GM21528 (cell line): ENCODE measurements at regions not wholly inside any gene's neighbourhood (a gene's known extent, or its start where the extent isn't known, plus 50 kb on each side); places are given as distances from the start of the nearest gene placed in this dataset.

Source experiments
- ATAC-seq: cut with Tn5 transposase; IDR thresholded peaks from one replicate; pipeline ENCODE4 v1.9.1; 2021; ENCODE audit warnings: mild to moderate bottlenecking, moderate library complexity; ENCODE audit not compliant: unreplicated experiment, low FRiP score

DNA sequence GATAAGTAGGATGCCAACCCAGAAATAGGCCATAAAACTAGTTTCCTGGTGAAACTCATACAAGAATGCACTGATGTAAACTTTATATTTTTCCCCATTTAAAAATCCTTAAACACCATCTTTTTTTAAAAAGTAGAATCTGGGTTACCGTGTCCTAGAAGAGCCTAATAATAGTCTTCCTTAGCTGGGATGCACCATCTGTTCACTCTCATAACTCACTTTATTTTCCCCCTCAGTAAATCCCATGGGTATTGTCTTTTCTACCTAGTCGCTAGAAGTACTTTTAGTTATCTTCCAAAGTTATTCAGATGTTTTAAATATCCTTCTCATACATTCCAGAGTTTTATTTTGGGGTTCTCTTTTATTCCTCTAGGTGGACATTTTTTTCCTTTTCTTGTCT, 250.2 kb downstream of the PLA2G4A start:
- no peak for ATAC-seq

DNA sequence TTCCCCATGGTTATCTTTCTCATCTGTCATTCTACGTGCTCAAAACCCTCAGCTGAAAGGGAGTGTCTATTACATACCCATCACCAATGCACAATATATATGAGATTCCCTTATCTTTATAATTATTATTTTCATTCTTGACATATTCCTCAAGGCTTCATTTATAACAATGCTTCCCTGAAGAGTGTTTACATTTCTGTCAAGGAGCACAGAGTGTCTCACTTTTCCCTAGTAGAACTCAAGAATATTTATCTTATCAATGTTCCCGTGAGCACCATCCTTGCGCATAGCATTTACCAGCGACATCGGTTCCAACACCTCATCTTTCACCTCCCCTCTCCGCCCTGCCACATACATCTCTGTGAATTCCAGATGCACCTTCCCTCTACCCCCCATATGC, 250.6 kb downstream of the PLA2G4A start:
- no peak for ATAC-seq

DNA sequence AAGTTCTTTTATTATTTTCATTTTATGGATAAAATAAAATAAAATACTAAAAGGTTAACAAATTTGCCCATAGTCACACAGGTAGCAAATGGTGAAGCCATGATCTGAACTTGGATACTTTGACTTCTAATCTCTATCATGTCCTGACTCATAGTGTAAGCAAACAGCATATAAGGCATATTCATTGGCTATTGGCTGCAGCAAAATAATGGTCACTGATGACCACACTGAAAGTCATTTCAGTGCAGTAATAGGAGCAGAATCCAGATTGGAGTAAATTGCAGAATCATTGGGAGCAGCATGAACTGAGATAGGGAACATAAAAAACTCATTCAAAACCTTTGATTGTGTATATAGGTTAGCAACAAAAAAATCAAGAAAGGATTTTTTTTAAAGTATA, 262.9 kb downstream of the PLA2G4A start:
- no peak for ATAC-seq

DNA sequence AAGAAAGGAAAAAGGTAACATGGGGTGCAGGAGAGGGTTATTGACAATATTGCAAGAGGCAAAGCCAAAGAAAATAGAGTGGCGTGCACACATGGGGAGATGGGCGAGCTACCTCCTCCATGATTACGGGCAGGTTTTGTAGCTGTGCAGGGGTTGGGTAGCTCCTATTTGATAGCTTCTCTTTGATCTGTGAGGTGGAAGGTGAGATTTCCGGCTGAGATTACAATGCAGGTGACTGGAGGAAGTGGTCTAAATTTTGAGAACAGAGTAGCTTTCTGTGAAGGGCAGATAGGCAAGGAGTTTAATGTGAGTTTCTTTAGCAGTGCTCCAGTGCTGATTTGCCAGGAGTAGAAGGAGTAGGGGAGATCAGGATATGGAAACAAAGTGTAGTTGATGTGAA, 263.4 kb downstream of the PLA2G4A start:
- ATAC-seq = no peak

GRCh38 chr1:187096689-187097088, 267.9 kb downstream of the PLA2G4A start:
- no peak for ATAC-seq

GRCh38 chr1:187110351-187110750, 281.6 kb downstream of the PLA2G4A start:
- ATAC-seq = no peak

- ATAC-seq = no peak
These were observed 286.0 kb downstream of the PLA2G4A start for GRCh38 chr1:187114792-187115191.

DNA sequence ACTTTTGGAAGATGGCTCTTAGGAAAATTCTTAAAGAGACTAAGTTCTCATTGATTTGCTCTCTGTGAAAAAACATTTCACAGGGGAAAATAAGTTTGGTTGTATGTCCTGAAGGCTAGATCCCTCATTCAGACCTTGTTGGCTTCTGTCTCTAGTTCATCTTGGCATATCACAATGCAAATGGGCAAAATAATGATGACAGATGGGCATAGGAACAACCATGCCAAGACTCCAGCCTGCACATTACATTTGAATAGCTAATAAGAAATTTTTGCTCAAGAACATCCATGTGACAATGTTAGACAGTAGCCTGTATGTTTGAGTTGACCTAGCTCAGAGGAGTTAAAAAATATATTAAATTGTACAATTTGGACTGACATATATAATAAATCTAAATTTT, 292.9 kb downstream of the PLA2G4A start:
- ATAC-seq = no peak

- ATAC-seq = no peak
These were observed 293.8 kb downstream of the PLA2G4A start for GRCh38 chr1:187122566-187122965.

DNA sequence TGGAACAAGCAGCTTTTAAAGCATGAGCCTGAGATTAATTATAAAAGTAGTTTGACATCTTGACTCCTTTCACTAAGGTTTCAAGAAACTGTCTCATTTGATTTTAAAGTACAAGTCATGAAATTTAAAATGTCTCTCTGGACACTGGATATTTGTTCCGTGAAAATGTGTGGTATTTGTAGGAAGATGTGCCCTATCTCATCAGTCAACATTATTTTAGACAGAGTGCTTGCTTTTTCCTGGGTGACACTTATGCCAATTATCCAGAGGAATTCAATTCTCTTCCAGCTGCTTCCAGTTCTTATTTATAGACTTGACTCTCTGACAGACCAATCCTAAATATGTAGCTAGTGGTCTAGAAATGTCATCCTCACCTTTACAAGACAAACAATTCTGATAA, 300.4 kb downstream of the PLA2G4A start:
- no peak for ATAC-seq

DNA sequence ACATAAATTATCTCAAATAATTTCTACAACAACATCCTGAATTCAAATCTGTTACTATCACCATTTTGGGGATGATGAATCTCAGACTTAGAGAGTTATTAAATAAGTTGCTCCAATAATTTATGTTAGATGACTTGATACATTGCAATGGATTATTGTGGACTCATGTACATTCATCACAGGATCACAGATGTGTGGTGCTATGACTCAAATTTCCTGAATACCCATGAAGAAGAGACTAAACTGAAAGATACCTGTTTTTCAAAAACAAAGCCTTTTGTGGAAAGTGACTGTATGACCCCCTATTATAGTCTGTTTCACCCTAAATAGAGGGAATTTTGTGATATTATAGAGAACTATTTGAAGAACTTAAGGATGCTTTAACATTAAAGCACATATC, 315.0 kb downstream of the PLA2G4A start:
- no peak for ATAC-seq

- ATAC-seq = no peak
These were observed 317.6 kb downstream of the PLA2G4A start for GRCh38 chr1:187146388-187146787.

- ATAC-seq = no peak
These were observed 322.8 kb downstream of the PLA2G4A start for GRCh38 chr1:187151555-187151954.

DNA sequence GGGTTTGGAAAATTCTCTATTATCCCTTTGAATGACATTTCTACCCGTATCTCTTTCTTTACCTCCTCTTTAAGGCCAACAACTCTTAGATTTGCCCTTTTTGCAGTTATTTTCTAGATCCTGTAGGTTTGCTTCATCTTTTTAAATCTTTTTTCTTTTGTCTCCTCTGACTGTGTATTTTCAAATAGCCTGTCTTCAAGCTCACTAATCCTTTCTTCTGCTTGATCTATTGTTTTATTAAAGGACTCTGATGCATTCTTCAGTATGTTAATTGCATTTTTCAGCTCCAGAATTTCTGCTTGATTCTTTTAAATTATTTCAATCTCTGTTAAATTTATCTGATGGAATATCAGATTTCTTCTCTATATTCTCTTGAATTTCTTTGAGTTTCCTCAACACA, 324.3 kb downstream of the PLA2G4A start:
- no peak for ATAC-seq

DNA sequence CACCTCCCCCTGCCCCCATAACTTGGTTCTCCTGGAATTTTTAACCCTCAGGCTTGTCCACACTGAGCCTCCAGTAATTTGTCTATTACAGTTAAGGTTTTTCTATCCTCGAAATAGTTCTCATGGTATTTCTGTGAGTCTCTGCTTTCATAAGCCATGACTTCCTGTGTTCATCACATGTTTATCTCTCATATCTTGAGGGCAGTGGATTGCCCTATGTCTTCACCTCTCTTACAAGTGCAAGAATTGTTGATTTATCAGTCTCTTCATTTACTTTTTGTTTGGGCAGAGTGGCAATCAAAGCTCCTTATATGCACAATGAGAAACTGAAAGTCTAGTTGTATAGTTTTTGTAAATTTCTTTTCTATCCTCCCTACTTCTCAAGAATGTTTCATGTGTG, 328.4 kb downstream of the PLA2G4A start:
- ATAC-seq = no peak

- ATAC-seq = no peak
These were observed 328.8 kb downstream of the PLA2G4A start for GRCh38 chr1:187157552-187157951.

- ATAC-seq = no peak
These were observed 338.8 kb downstream of the PLA2G4A start for GRCh38 chr1:187167555-187167954.

- no peak for ATAC-seq
These were observed 339.5 kb downstream of the PLA2G4A start for GRCh38 chr1:187168297-187168696.

- no peak for ATAC-seq
These were observed 356.6 kb downstream of the PLA2G4A start for GRCh38 chr1:187185389-187185788.

GRCh38 chr1:187197685-187198084, 368.9 kb downstream of the PLA2G4A start:
- no peak for ATAC-seq

- no peak for ATAC-seq
These were observed 374.5 kb downstream of the PLA2G4A start for GRCh38 chr1:187203257-187203656.

DNA sequence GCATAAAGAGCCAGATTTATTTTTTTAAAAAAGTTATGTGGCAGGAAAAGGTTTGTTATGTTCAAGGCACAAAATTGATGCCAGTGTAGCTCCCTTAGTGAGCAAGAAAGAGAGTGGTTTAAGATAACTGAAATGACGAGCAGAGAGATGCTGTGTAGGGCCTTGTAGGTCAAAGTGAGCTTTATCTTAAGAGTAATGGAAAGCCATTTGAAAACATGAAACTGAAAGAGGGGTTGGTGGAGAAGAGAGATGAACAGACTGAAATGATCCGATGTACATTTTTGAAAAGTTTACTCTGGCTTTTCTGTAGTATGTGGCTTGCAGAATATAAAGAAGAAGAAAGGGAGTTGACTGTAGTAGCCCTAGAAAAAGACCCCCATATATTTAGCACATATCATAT, 383.6 kb downstream of the PLA2G4A start:
- no peak for ATAC-seq

DNA sequence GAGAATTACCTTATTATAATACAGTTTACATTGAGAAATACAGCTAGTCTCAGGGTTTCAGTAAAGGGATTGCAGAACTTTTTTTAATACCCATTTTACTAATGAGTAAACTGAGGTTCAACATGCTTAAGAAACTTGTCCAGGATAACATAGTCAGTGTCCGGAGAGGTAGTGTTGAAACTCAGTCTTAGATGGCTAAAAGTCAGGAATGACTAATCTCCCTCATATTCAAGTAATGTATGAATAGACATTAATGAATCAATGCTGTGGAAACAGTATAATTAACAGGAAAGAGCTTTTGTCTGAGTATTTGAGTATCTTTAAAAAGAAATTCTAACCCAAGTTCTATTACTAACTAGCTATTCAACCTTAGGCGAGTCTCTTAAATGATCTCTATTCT, 397.6 kb downstream of the PLA2G4A start:
- ATAC-seq = no peak
